Aorta (tissue), 5 donors: ENCODE measurements at regions not wholly inside any gene's neighbourhood (a gene's known extent, or its start where the extent isn't known, plus 50 kb on each side); places are given as distances from the start of the nearest gene placed in this dataset.

Experiments
- ATAC-seq: fragments of 200-7000 bp; cut with Tn5 transposase; one replicate; pipeline ENCODE4 v1.9.1; 2022; ENCODE audit warnings: moderate library complexity; ENCODE audit not compliant: low FRiP score
- DNase-seq, 2 donors: peaks; one replicate each; pipeline ENCODE4 v3.0.0-alpha.2; 2020
- H3K27ac ChIP-seq, 2 donors: one replicate each; pipeline ENCODE4 v1.5.1; 2013; ENCODE audit warnings: low read length in 2 of 2, mild to moderate bottlenecking in 2 of 2, moderate library complexity in 2 of 2, control low read depth in 1 of 2, inconsistent platforms in 1 of 2, low read depth in 1 of 2
- H3K27me3 ChIP-seq, 2 donors: one replicate each; pipeline ENCODE4 v1.6.1; 2013; ENCODE audit warnings: control low read depth in 1 of 2, low read length in 1 of 2, mild to moderate bottlenecking in 1 of 2, moderate library complexity in 1 of 2; ENCODE audit not compliant: insufficient read depth in 2 of 2, control insufficient read depth in 1 of 2
- H3K36me3 ChIP-seq, 2 donors: one replicate each; pipeline ENCODE4 v1.6.1; 2013; ENCODE audit warnings: control low read depth in 1 of 2, low read length in 1 of 2, mild to moderate bottlenecking in 1 of 2; ENCODE audit not compliant: insufficient read depth in 2 of 2, control insufficient read depth in 1 of 2
- H3K4me1 ChIP-seq, 2 donors: one replicate each; pipeline ENCODE4 v1.6.1; 2013; ENCODE audit warnings: low read length in 2 of 2, control low read depth in 1 of 2, mild to moderate bottlenecking in 1 of 2, moderate library complexity in 1 of 2; ENCODE audit not compliant: insufficient read depth in 2 of 2, control insufficient read depth in 1 of 2
- H3K4me3 ChIP-seq, 2 donors: one replicate each; pipeline ENCODE4 v1.5.1; 2013; ENCODE audit warnings: low read length in 2 of 2, control low read depth in 1 of 2, mild to moderate bottlenecking in 1 of 2
- H3K9me3 ChIP-seq: one replicate; pipeline ENCODE4 v1.6.1; 2013; ENCODE audit warnings: mild to moderate bottlenecking, low read length; ENCODE audit not compliant: control insufficient read depth
- WGBS, 2 donors: extraction: QIAGEN DNeasy Blood & Tissue Kit; methylation state at CpG; one replicate each; pipeline ENCODE4 v1.1.7; 2013; 5-methylcytosine and 5-hydroxymethylcytosine counted together
- intact Hi-C, 2 donors: fragments of 100-400 bp; cut with DNase I; formaldehyde crosslinking; loops; one replicate each; pipeline versions ENCODE4 v1.14.2 to v1.15.0; 2022
- donor health status: healthy with polysubstance abuse.
- donor health status: Bipolar disorder and iron deficiency.
- donor health status: DM: no; HTN: no; CAD: no.
- donor health status: DM: no; HTN: no; CAD: no.
- donor health status: DM: yes; HTN: yes; CAD: no.

GRCh38 chr3:182190056-182190455 lies 478.3 kb downstream of the SOX2 start:
- ATAC-seq (no peak), DNase-seq (no peak)
- H3K27ac ChIP-seq = no peak overlapping the region
- intact Hi-C loops = no loop called here
- no peaks in the 10 kb centered on the region for H3K4me1 ChIP-seq
- no peak overlapping the region for H3K4me3 ChIP-seq
- H3K9me3 ChIP-seq = peaks cover 6% of the 10 kb centered on the region
- no peaks in the 10 kb centered on the region for H3K27me3 ChIP-seq
- 84 to 90% methylated on average over 2 of the region's 2 CpGs for WGBS, 2 donors
- H3K36me3 ChIP-seq = no peaks in the 10 kb centered on the region

GRCh38 chr3:182198345-182198744 lies 486.6 kb downstream of the SOX2 start:
- no peaks in the 10 kb centered on the region for H3K4me1 ChIP-seq
- H3K27me3 ChIP-seq = no peaks in the 10 kb centered on the region
- ATAC-seq (no peak), DNase-seq (no peak)
- intact Hi-C loops = no loop called here
- no peaks in the 10 kb centered on the region for H3K36me3 ChIP-seq
- no peaks in the 10 kb centered on the region for H3K9me3 ChIP-seq
- H3K4me3 ChIP-seq = no peak overlapping the region
- WGBS, 2 donors = 69 to 77% methylated on average over 1 of the region's 1 CpG
- H3K27ac ChIP-seq = no peak overlapping the region

GRCh38 chr3:182201456-182202168 lies 489.9 kb downstream of the SOX2 start:
- DNase-seq = no peak
- no peak for ATAC-seq
- no peaks in the 10 kb centered on the region for H3K9me3 ChIP-seq
- WGBS, 2 donors = 23 to 26% methylated on average over 11 of the region's 11 CpGs
- H3K27me3 ChIP-seq = peaks cover 0 to 3% of the 10 kb centered on the region in 2 donors
- H3K36me3 ChIP-seq = no peaks in the 10 kb centered on the region
- no peaks in the 10 kb centered on the region for H3K4me1 ChIP-seq
- H3K27ac ChIP-seq = no peak overlapping the region
- intact Hi-C loops = no loop called here
- H3K4me3 ChIP-seq = no peak overlapping the region

DNA sequence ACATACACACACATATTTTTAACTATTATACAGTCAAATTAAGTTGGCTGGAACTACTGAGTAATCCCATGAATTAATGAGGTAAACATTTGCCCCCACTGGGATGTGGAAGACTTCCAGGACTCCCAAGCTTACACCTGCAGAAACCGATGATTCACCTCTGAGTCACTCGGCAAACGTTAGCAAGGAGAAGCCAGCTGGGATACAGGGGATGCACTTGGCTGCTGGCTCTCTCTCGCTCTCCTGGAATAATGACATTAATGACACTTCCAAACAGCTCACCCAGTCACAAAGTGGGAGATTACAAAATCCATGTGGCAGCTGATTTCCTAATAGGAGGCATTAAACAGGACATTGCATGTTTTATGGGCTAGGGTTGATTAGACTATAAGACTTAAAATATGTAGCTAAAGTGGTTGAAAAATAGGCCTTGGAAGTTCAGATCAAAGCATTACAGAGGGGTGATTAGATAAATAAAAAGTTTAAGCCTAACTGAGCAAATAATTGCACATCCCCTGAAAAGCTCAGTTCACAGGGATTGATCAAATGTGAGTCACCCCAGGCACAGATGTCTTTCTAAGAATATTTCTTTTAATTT lies 500.9 kb downstream of the SOX2 start:
- no peaks in the 10 kb centered on the region for H3K4me1 ChIP-seq
- no peak overlapping the region for H3K27ac ChIP-seq
- intact Hi-C loops = no loop called here
- no peak overlapping the region for H3K4me3 ChIP-seq
- peaks cover 3% of the 10 kb centered on the region for H3K9me3 ChIP-seq
- no peak for ATAC-seq
- 48 to 56% methylated on average over 4 of the region's 4 CpGs for WGBS, 2 donors
- H3K27me3 ChIP-seq = peaks cover 0 to 6% of the 10 kb centered on the region in 2 donors
- no peaks in the 10 kb centered on the region for H3K36me3 ChIP-seq
- no peak for DNase-seq

DNA sequence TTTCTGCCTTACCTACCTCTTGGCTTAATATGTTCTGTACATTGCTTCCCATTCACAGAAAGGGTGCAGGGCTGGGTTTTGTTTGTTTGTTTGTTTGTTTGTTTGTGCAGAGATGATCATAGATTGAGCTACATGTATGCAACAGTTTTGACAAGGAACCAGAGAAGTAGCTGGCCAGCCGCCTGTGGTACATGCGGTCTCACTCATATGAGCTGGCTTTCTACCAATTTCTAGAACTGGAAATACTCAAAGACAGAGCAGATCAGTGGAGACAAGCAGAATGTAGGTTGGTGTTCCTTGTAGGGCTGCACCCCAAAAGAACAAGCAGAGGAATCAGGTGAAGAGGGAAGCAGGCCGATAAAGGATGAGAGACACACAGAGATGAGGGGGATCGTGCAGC lies 502.7 kb downstream of the SOX2 start:
- Histone ChIP-seq H3K9me3 (peaks cover 3% of the 10 kb centered on the region), H3K36me3 (no peaks in the 10 kb centered on the region), H3K4me3 (no peak overlapping the region), H3K4me1 (no peaks in the 10 kb centered on the region), H3K27me3 (peaks cover 0 to 4% of the 10 kb centered on the region in 2 donors), H3K27ac (no peak overlapping the region)
- WGBS, 2 donors = 52 to 54% methylated on average over 4 of the region's 4 CpGs
- no peak for DNase-seq
- intact Hi-C loops = no loop called here
- no peak for ATAC-seq

DNA sequence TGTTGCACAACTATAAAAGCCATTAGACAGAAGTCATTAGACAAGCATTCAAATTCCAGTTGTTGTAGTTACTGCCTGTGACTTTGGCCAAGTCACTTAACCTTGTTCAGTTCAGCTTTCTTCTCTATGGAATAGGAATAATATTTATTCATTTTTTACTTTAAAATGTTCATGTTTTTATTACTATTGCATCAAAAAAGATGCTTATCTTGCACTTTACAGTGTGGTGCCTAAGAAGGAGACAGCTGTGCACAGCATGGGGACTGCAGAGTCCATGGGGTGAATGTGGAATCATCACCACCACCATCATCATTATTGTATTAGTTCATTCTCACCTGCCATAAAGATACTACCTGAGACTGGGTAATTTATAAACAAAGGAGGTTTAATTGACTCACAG lies 504.2 kb downstream of the SOX2 start:
- DNase-seq (no peak), ATAC-seq (no peak)
- intact Hi-C loops = no loop called here
- Histone ChIP-seq H3K27me3 (peaks cover 0 to 4% of the 10 kb centered on the region in 2 donors), H3K4me1 (no peaks in the 10 kb centered on the region), H3K36me3 (no peaks in the 10 kb centered on the region), H3K27ac (no peak overlapping the region), H3K4me3 (no peak overlapping the region), H3K9me3 (no peaks in the 10 kb centered on the region)

DNA sequence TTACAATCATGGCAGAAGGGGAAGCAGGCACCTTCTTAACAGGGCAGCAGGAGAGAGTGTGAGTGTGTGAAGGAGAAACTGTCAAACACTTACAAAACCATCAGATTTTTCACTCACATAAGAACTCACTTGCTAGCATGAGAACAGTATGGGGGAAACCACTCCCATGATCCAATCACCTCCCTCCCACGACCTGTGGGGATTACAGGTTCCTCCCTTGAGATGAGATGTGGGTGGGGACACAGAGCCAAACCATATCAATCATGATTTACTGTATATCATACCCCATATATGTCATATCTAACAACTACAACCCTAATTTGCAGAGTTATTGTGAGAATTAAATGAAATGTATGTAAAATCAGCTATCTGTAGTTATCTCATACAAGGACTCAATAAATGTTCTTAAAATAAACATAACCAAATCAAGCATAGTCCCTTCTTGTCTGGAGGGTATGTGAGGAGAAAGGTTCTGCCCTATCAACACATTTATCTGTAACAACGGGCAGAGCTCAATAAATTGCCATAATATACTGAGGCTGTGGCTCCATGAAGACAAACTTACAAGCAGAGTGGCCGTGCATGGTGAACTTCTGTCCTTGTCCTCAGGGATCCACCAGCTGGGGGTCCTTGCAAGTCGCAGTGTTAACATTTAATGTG lies 504.7 kb downstream of the SOX2 start:
- intact Hi-C loops = no loop called here
- Histone ChIP-seq H3K4me3 (no peak overlapping the region), H3K27ac (no peak overlapping the region), H3K36me3 (no peaks in the 10 kb centered on the region), H3K27me3 (peaks cover 0 to 4% of the 10 kb centered on the region in 2 donors), H3K9me3 (no peaks in the 10 kb centered on the region), H3K4me1 (no peaks in the 10 kb centered on the region)
- DNase-seq (no peak), ATAC-seq (no peak)
- 31 to 36% methylated on average over 4 of the region's 4 CpGs for WGBS, 2 donors

DNA sequence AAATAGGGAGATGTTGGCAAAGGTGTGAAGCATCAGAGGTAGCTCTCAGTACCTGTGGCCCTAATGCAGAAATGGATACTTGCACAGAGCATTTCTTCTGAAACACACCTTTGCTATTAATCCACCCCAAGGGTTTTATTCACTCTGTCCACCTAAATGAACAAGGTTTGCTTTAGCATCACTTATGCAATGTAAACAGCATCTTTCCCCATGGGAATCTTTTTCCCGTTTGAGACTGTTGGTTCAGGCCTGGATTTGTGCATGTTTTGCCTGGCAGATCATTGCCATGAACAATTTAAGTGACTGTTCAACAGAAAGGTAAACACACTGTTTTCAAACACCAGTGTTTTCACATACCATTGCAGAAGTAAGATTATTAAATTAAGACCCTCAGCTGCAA lies 508.3 kb downstream of the SOX2 start:
- no peaks in the 10 kb centered on the region for H3K4me1 ChIP-seq
- intact Hi-C loops = no loop called here
- H3K36me3 ChIP-seq = no peaks in the 10 kb centered on the region
- no peaks in the 10 kb centered on the region for H3K9me3 ChIP-seq
- no peak overlapping the region for H3K27ac ChIP-seq
- peaks cover 0 to 4% of the 10 kb centered on the region in 2 donors for H3K27me3 ChIP-seq
- H3K4me3 ChIP-seq = no peak overlapping the region
- no peak for DNase-seq
- ATAC-seq = no peak
- WGBS, 2 donors = 3 to 5% methylated on average over 1 of the region's 1 CpG

GRCh38 chr3:182220471-182220870 lies 508.7 kb downstream of the SOX2 start:
- ATAC-seq (no peak), DNase-seq (no peak)
- no peaks in the 10 kb centered on the region for H3K36me3 ChIP-seq
- 65 to 76% methylated on average over 1 of the region's 1 CpG for WGBS, 2 donors
- H3K27ac ChIP-seq = no peak overlapping the region
- no peaks in the 10 kb centered on the region for H3K4me1 ChIP-seq
- intact Hi-C loops = no loop called here
- no peak overlapping the region for H3K4me3 ChIP-seq
- no peaks in the 10 kb centered on the region for H3K9me3 ChIP-seq
- peaks cover 0 to 4% of the 10 kb centered on the region in 2 donors for H3K27me3 ChIP-seq
